ENCODE measurements at regions not wholly inside any gene's neighbourhood (a gene's known extent, or its start where the extent isn't known, plus 50 kb on each side); places are given as distances from the start of the nearest gene placed in this dataset.

DNA sequence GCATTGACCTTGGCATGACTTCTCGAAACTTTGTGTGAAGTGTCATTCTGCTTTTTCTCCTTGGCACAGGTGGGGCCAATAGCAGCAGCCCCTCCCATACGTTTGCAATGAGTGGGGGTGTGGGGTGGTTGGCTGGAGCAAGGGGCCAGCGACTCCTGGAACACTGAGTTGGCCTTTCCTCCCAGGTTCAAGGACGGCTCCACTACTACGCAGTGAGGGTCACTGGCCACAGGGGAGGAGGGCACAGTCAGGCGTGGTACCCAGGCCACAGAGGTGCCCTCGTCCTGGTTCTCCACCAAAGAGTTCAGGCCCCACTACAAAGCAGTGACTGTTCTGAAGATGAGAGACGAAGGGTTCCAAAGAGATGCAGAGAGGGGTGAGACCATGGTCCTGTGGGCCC, 70.6 kb upstream of the OTOS start:
- TF ChIP-seq, protein P1, sequence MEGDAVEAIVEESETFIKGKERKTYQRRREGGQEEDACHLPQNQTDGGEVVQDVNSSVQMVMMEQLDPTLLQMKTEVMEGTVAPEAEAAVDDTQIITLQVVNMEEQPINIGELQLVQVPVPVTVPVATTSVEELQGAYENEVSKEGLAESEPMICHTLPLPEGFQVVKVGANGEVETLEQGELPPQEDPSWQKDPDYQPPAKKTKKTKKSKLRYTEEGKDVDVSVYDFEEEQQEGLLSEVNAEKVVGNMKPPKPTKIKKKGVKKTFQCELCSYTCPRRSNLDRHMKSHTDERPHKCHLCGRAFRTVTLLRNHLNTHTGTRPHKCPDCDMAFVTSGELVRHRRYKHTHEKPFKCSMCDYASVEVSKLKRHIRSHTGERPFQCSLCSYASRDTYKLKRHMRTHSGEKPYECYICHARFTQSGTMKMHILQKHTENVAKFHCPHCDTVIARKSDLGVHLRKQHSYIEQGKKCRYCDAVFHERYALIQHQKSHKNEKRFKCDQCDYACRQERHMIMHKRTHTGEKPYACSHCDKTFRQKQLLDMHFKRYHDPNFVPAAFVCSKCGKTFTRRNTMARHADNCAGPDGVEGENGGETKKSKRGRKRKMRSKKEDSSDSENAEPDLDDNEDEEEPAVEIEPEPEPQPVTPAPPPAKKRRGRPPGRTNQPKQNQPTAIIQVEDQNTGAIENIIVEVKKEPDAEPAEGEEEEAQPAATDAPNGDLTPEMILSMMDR (IDR thresholded peaks at IDR 0.05), result no peak
- TF ChIP-seq EZH2 (IDR thresholded peaks at IDR 0.05) (no peak), EZH2phosphoT487 (IDR thresholded peaks at IDR 0.05) (no peak)
